Fibroblast of lung (primary cell): ENCODE measurements at regions not wholly inside any gene's neighbourhood (a gene's known extent, or its start where the extent isn't known, plus 50 kb on each side); places are given as distances from the start of the nearest gene placed in this dataset.

Source experiments
- EZH2 ChIP-seq: IDR thresholded peaks from 2 replicates; pipeline ENCODE4 v1.5.1; 2012; ENCODE audit warnings: low read length, control low read depth, mild to moderate bottlenecking; ENCODE audit errors: missing control alignments
- TF ChIP-seq, protein P1 (sequence below), 2 donors: IDR thresholded peaks in 1 of 2; conservative IDR thresholded peaks in 1 of 2; 1 replicate in 1 of 2; 2 replicates in 1 of 2; pipeline ENCODE4 v1.5.1; 2011 to 2012; ENCODE audit warnings: low read length in 2 of 2, control low read depth in 1 of 2, inconsistent platforms in 1 of 2, low read depth in 1 of 2, mild to moderate bottlenecking in 1 of 2

DNA sequence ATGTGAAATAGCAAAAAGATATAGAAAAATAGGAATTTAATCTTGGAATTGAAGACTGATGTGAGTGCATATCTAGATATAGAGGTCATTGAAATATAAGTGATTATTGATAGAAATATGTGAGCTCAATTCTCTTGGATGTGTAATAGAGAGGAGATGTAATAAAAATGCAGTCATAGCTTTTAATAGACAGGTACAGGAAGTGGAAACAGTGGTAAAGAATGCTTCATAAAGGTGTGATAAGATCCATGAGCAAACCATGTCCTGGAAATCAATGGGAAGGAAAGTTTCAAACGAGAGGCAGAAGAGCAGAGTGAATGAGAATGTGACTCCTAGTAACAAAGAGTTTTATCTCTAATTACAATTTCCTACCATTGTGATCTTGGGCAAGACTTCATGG is 634.7 kb upstream of the ZNF804A start:
- TF ChIP-seq, protein P1, sequence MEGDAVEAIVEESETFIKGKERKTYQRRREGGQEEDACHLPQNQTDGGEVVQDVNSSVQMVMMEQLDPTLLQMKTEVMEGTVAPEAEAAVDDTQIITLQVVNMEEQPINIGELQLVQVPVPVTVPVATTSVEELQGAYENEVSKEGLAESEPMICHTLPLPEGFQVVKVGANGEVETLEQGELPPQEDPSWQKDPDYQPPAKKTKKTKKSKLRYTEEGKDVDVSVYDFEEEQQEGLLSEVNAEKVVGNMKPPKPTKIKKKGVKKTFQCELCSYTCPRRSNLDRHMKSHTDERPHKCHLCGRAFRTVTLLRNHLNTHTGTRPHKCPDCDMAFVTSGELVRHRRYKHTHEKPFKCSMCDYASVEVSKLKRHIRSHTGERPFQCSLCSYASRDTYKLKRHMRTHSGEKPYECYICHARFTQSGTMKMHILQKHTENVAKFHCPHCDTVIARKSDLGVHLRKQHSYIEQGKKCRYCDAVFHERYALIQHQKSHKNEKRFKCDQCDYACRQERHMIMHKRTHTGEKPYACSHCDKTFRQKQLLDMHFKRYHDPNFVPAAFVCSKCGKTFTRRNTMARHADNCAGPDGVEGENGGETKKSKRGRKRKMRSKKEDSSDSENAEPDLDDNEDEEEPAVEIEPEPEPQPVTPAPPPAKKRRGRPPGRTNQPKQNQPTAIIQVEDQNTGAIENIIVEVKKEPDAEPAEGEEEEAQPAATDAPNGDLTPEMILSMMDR (conservative IDR thresholded peaks at IDR 0.05 in 1 of 2, IDR thresholded peaks at IDR 0.05 in 1 of 2; ENCODE audit: low read depth in 1 of 2, low read length in 2 of 2): no peak
- no peak for TF ChIP-seq EZH2
